HTR-8/SVneo (cell line): ENCODE measurements at regions not wholly inside any gene's neighbourhood (a gene's known extent, or its start where the extent isn't known, plus 50 kb on each side); places are given as distances from the start of the nearest gene placed in this dataset.
"Not testable (repeated sequence)": the region's sequence is repeated elsewhere in the genome, so short reads cannot be mapped to it uniquely, and the experiment has no call there.

Source experiments
- DNase-seq: peaks from one replicate; pipeline ENCODE4 v3.0.0; 2011; ENCODE audit warnings: low spot score, mixed read lengths; ENCODE audit not compliant: insufficient read length
- FAIRE-seq: peaks from 2 replicates; lab custom pipeline; 2011; peaks lifted over from hg19 to GRCh38; lab: Jason Lieb, UNC

GRCh38 chr1:198809247-198809646 lies 170.4 kb downstream of the PTPRC start:
- DNase-seq (no peak), FAIRE-seq (no peak)

GRCh38 chr1:198811449-198811848 lies 172.6 kb downstream of the PTPRC start:
- FAIRE-seq: no peak
- DNase-seq: no peak

GRCh38 chr1:198823626-198824025 lies 184.8 kb downstream of the PTPRC start:
- no peak for DNase-seq
- FAIRE-seq: no peak

GRCh38 chr1:198825254-198825653 lies 186.4 kb downstream of the PTPRC start:
- no peak for DNase-seq
- no peak for FAIRE-seq

- no peak for DNase-seq
- FAIRE-seq: no peak
These were observed 190.5 kb downstream of the PTPRC start for GRCh38 chr1:198829356-198829755.

GRCh38 chr1:198829944-198830343 lies 191.1 kb downstream of the PTPRC start:
- no peak for DNase-seq

GRCh38 chr1:198830412-198830811 lies 191.6 kb downstream of the PTPRC start:
- no peak for DNase-seq
- FAIRE-seq: no peak

More at GRCh38 chr1:198829944-198830343, 191.1 kb downstream of the PTPRC start:
- FAIRE-seq: no peak

GRCh38 chr1:198833706-198834503 lies 195.1 kb downstream of the PTPRC start:
- DNase-seq (no peak), FAIRE-seq (no peak)

GRCh38 chr1:198837278-198838021 lies 198.6 kb downstream of the PTPRC start:
- DNase-seq: no peak
- FAIRE-seq: no peak

- FAIRE-seq: no peak
- DNase-seq: no peak
These were observed 199.1 kb downstream of the PTPRC start for GRCh38 chr1:198838022-198838342.

- FAIRE-seq: no peak
These were observed 202.6 kb downstream of the PTPRC start for GRCh38 chr1:198841477-198841876.

GRCh38 chr1:198842686-198843085 lies 203.8 kb downstream of the PTPRC start:
- FAIRE-seq: no peak
- DNase-seq: no peak

More at GRCh38 chr1:198841477-198841876, 202.6 kb downstream of the PTPRC start:
- DNase-seq: no peak

- DNase-seq (no peak), FAIRE-seq (no peak)
These were observed 206.4 kb downstream of the PTPRC start for GRCh38 chr1:198845271-198845670.

GRCh38 chr1:198845851-198846250 lies 207.0 kb downstream of the PTPRC start:
- FAIRE-seq: no peak
- no peak for DNase-seq

GRCh38 chr1:198846556-198846955 lies 207.7 kb downstream of the PTPRC start:
- DNase-seq: no peak
- FAIRE-seq: no peak

- DNase-seq (no peak), FAIRE-seq (no peak)
These were observed 209.4 kb downstream of the PTPRC start for GRCh38 chr1:198848206-198848605.

- peak; percentile 28 for FAIRE-seq
- peak; percentile 4 for DNase-seq
These were observed 209.8 kb downstream of the PTPRC start for GRCh38 chr1:198848649-198849048.

GRCh38 chr1:198849093-198849492 lies 210.3 kb downstream of the PTPRC start:
- FAIRE-seq (no peak), DNase-seq (no peak)

GRCh38 chr1:198850196-198850595 lies 211.4 kb downstream of the PTPRC start:
- no peak for DNase-seq
- FAIRE-seq: no peak

GRCh38 chr1:198850966-198851365 lies 212.1 kb downstream of the PTPRC start:
- not testable (repeated sequence) for DNase-seq

GRCh38 chr1:198856601-198857000 lies 217.8 kb downstream of the PTPRC start:
- DNase-seq (no peak), FAIRE-seq (no peak)

More at GRCh38 chr1:198850966-198851365, 212.1 kb downstream of the PTPRC start:
- not testable (repeated sequence) for FAIRE-seq
